Activated T-helper 1 cell treated with anti-CD3 and anti-CD28 coated beads, Interleukin-12 subunit alpha, Interleukin-12 subunit beta, Interleukin-2, Interleukin-4 antibody, amounts not matched to agents 30 ng/mL and 10 ng/mL and 1 ng/mL, durations not matched to agents 14 hours and 24 hours and 36 hours (primary cell): ENCODE measurements at regions not wholly inside any gene's neighbourhood (a gene's known extent, or its start where the extent isn't known, plus 50 kb on each side); places are given as distances from the start of the nearest gene placed in this dataset.

Source experiments
- DNase-seq: peaks from one replicate; pipeline ENCODE4 v3.0.0; 2021; ENCODE audit warnings: low spot score
- H3K27ac Mint-ChIP-seq: one replicate; pipeline ENCODE4 v1.8.0; 2021; ENCODE audit warnings: mild to moderate bottlenecking, mixed read lengths
- H3K27me3 Mint-ChIP-seq: one replicate; pipeline ENCODE4 v1.8.0; 2022; ENCODE audit warnings: mild to moderate bottlenecking, moderate library complexity, mixed read lengths; ENCODE audit not compliant: insufficient read depth
- H3K36me3 Mint-ChIP-seq: one replicate; pipeline ENCODE4 v1.8.0; 2021; ENCODE audit warnings: low read depth, mixed read lengths
- H3K4me1 Mint-ChIP-seq: one replicate; pipeline ENCODE4 v1.8.0; 2021; ENCODE audit warnings: low read depth, mixed read lengths
- H3K4me3 Mint-ChIP-seq: one replicate; pipeline ENCODE4 v1.8.0; 2021; ENCODE audit warnings: mild to moderate bottlenecking, moderate library complexity, mixed read lengths
- H3K9me3 Mint-ChIP-seq: one replicate; pipeline ENCODE4 v1.8.0; 2021; ENCODE audit warnings: mixed read lengths
- intact Hi-C: fragments of 100-400 bp; cut with micrococcal nuclease; formaldehyde crosslinking; loops from one replicate; pipeline ENCODE4 v1.15.1; 2024

- Mint-ChIP-seq H3K27me3 (no peaks in the 10 kb centered on the region), H3K27ac (no peak overlapping the region), H3K4me1 (no peaks in the 10 kb centered on the region), H3K36me3 (no peaks in the 10 kb centered on the region), H3K4me3 (no peak overlapping the region), H3K9me3 (peaks cover 3% of the 10 kb centered on the region)
- intact Hi-C loops = no loop called here
- DNase-seq = no peak
Measured at GRCh38 chr2:123696799-123697410, 328.2 kb upstream of the CNTNAP5 start.

- DNase-seq = no peak
- no peaks in the 10 kb centered on the region for H3K27me3 Mint-ChIP-seq
- intact Hi-C loops = no loop called here
Measured at GRCh38 chr2:123715467-123715982, 309.6 kb upstream of the CNTNAP5 start.

DNA sequence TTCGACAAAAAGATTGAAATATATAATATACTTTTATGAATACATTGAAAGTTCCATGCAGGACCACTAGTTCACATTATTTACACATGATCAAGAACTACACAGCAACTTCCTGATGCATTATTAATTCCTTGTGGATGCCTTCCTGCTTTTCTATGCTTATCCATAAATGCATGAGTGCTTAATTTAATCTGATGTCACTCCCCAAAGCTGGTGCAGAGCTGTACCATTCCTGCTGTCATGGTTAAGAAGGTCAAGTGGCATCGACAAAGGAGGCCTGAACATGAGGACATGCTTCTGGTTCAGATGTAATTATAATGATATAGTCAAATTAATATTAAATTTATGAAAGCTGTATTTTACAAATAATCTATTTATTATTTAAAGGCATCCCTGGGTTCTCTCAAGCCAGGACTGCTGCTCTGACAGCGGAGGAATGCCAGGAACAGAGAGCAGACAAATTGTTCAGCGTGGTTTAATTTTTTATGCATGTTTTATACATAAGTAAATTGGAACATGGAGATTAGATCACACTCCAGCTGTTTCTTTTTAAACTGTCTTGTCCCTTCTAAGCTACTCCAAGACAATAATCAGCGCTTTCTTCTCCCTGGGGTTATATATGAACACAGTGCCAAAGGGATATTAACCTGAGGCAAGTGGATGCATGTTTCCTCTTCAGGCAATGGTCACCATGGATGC, 307.3 kb upstream of the CNTNAP5 start:
- Mint-ChIP-seq H3K4me1 (no peaks in the 10 kb centered on the region), H3K27ac (no peak overlapping the region), H3K9me3 (peaks cover 3% of the 10 kb centered on the region), H3K4me3 (no peak overlapping the region), H3K36me3 (no peaks in the 10 kb centered on the region), H3K27me3 (no peaks in the 10 kb centered on the region)
- intact Hi-C loops = no loop called here
- DNase-seq = no peak

More at GRCh38 chr2:123715467-123715982, 309.6 kb upstream of the CNTNAP5 start:
- Mint-ChIP-seq H3K9me3 (peaks cover 7% of the 10 kb centered on the region), H3K4me1 (no peaks in the 10 kb centered on the region), H3K36me3 (no peaks in the 10 kb centered on the region), H3K4me3 (no peak overlapping the region), H3K27ac (no peak overlapping the region)

- Mint-ChIP-seq H3K4me1 (no peaks in the 10 kb centered on the region), H3K9me3 (peaks cover 3% of the 10 kb centered on the region), H3K4me3 (no peak overlapping the region), H3K27ac (no peak overlapping the region), H3K36me3 (no peaks in the 10 kb centered on the region), H3K27me3 (no peaks in the 10 kb centered on the region)
- intact Hi-C loops = no loop called here
- DNase-seq = no peak
Measured at GRCh38 chr2:123720760-123721159, 304.3 kb upstream of the CNTNAP5 start.

GRCh38 chr2:123723706-123724105, 301.4 kb upstream of the CNTNAP5 start:
- no peak overlapping the region for H3K4me3 Mint-ChIP-seq
- H3K4me1 Mint-ChIP-seq = no peaks in the 10 kb centered on the region
- DNase-seq = no peak
- no peak overlapping the region for H3K27ac Mint-ChIP-seq
- H3K27me3 Mint-ChIP-seq = no peaks in the 10 kb centered on the region
- intact Hi-C loops = no loop called here
- H3K36me3 Mint-ChIP-seq = no peaks in the 10 kb centered on the region
- no peaks in the 10 kb centered on the region for H3K9me3 Mint-ChIP-seq

GRCh38 chr2:123732563-123732962, 292.5 kb upstream of the CNTNAP5 start:
- H3K4me3 Mint-ChIP-seq = no peak overlapping the region
- peaks cover 4% of the 10 kb centered on the region for H3K9me3 Mint-ChIP-seq
- intact Hi-C loops = no loop called here
- no peak for DNase-seq
- no peak overlapping the region for H3K27ac Mint-ChIP-seq
- H3K4me1 Mint-ChIP-seq = no peaks in the 10 kb centered on the region
- H3K36me3 Mint-ChIP-seq = no peaks in the 10 kb centered on the region
- H3K27me3 Mint-ChIP-seq = no peaks in the 10 kb centered on the region

GRCh38 chr2:123737371-123737770, 287.7 kb upstream of the CNTNAP5 start:
- intact Hi-C loops = no loop called here
- Mint-ChIP-seq H3K9me3 (peaks cover 4% of the 10 kb centered on the region), H3K36me3 (no peaks in the 10 kb centered on the region), H3K4me1 (no peaks in the 10 kb centered on the region), H3K27ac (no peak overlapping the region), H3K4me3 (no peak overlapping the region), H3K27me3 (no peaks in the 10 kb centered on the region)
- DNase-seq = no peak

DNA sequence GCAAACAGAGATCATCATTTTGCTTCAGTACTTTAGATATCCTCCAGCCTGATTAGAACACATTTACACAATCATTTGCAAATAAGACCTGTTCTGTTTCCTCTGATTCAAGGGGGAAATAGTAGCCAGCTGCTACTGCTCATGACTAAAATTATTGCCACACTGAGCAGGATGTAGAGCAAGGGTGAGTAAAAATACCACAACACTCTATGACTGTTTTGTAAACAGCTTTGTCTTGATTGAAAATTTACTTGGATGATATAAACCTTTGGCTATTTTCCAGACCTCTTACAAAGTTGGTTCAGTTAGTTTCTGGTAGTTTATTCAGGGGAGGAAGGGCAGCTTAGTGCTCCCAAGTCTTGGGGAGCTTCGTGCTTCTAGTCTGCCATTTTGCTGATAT, 286.4 kb upstream of the CNTNAP5 start:
- H3K36me3 Mint-ChIP-seq = no peaks in the 10 kb centered on the region
- no peak for DNase-seq
- no peak overlapping the region for H3K27ac Mint-ChIP-seq
- no peak overlapping the region for H3K4me3 Mint-ChIP-seq
- peaks cover 4% of the 10 kb centered on the region for H3K9me3 Mint-ChIP-seq
- no peaks in the 10 kb centered on the region for H3K27me3 Mint-ChIP-seq
- H3K4me1 Mint-ChIP-seq = no peaks in the 10 kb centered on the region
- intact Hi-C loops = no loop called here

DNA sequence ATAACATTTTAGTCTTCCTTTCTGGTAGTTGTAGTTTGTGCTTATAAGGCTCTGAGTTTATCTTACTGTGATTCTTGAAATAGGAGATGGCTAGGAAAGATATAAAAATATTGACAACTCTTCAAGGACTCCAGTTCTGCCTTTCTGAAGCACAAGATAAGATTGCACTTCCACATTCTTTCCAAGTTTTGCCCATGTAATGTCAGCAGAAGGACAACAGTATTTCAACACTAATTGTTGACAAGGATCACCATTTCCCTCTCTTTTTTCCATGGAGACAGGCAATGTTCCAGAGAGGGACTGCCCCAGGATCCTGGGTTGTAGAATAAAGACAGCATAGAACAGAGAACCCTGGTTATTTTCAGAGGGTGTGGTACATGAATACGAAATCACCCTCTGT, 279.1 kb upstream of the CNTNAP5 start:
- no peaks in the 10 kb centered on the region for H3K4me1 Mint-ChIP-seq
- H3K4me3 Mint-ChIP-seq = no peak overlapping the region
- H3K27ac Mint-ChIP-seq = no peak overlapping the region
- H3K9me3 Mint-ChIP-seq = no peaks in the 10 kb centered on the region
- H3K27me3 Mint-ChIP-seq = no peaks in the 10 kb centered on the region
- no peaks in the 10 kb centered on the region for H3K36me3 Mint-ChIP-seq
- DNase-seq = no peak
- intact Hi-C loops = no loop called here

GRCh38 chr2:123747326-123747725, 277.8 kb upstream of the CNTNAP5 start:
- Mint-ChIP-seq H3K9me3 (no peaks in the 10 kb centered on the region), H3K4me1 (no peaks in the 10 kb centered on the region), H3K27me3 (no peaks in the 10 kb centered on the region), H3K27ac (no peak overlapping the region), H3K36me3 (no peaks in the 10 kb centered on the region), H3K4me3 (no peak overlapping the region)
- DNase-seq = no peak
- intact Hi-C loops = no loop called here

DNA sequence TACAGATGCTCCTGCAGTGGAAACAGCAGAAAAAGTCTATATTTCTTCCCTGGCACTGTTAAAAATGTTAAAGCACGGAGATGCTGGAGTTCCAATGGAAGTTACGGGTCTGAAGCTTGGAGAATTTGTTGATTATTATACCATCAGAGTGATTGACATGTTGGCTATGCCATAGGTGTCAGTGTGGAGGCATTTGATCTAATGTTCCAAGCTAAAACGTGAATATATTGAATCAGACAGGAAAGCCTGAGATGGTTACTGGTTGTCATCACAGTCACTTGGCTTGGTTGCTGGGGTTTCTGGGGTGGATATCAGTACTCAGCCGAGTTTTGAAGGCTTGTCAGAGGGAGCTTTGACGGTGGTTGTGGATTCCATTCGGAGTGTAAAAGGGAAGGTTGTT, 262.9 kb upstream of the CNTNAP5 start:
- H3K27ac Mint-ChIP-seq = no peak overlapping the region
- no peaks in the 10 kb centered on the region for H3K27me3 Mint-ChIP-seq
- H3K4me3 Mint-ChIP-seq = no peak overlapping the region
- DNase-seq = no peak
- no peaks in the 10 kb centered on the region for H3K4me1 Mint-ChIP-seq
- peaks cover 13% of the 10 kb centered on the region for H3K9me3 Mint-ChIP-seq
- intact Hi-C loops = no loop called here
- H3K36me3 Mint-ChIP-seq = no peaks in the 10 kb centered on the region

DNA sequence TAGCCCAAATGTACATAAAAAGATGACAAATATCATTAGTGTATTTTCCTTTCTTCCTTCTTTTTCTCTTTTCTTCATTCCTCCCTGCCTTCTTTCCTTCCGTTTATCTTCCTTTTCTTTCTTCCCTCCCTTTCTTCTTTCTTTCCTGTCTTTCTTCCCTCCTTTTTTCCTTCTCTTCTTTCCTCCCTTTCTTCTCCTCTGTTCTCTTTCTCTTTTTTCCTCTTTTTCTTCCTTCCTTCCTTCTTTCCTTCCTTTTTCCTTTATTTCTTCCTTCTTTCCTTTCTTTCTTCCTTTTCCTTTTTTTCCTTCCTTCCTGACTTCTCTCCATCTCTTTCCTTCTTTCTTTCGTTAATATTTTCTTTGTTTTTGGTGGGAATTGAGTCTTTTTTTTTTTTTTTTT, 256.9 kb upstream of the CNTNAP5 start:
- DNase-seq = no peak
- intact Hi-C loops = no loop called here
- H3K36me3 Mint-ChIP-seq = no peaks in the 10 kb centered on the region
- H3K4me3 Mint-ChIP-seq = no peak overlapping the region
- no peaks in the 10 kb centered on the region for H3K4me1 Mint-ChIP-seq
- peaks cover 5% of the 10 kb centered on the region for H3K9me3 Mint-ChIP-seq
- no peak overlapping the region for H3K27ac Mint-ChIP-seq
- no peaks in the 10 kb centered on the region for H3K27me3 Mint-ChIP-seq

GRCh38 chr2:123769001-123769400, 256.1 kb upstream of the CNTNAP5 start:
- Mint-ChIP-seq H3K4me1 (no peaks in the 10 kb centered on the region), H3K36me3 (no peaks in the 10 kb centered on the region), H3K27ac (no peak overlapping the region), H3K4me3 (no peak overlapping the region), H3K9me3 (peaks cover 5% of the 10 kb centered on the region), H3K27me3 (no peaks in the 10 kb centered on the region)
- no peak for DNase-seq
- intact Hi-C loops = no loop called here
